Gastroesophageal sphincter (tissue), 3 donors: ENCODE measurements at regions not wholly inside any gene's neighbourhood (a gene's known extent, or its start where the extent isn't known, plus 50 kb on each side); places are given as distances from the start of the nearest gene placed in this dataset.

ENCODE experiments used
- CTCF ChIP-seq, 4 experiments: fragments of 200-600 bp in 2 of 4; fragments of 450-650 bp in 2 of 4; sonication (generic) in 1 of 4; IDR thresholded peaks; one replicate each; pipeline ENCODE4 v1.5.1; 2017 to 2019; ENCODE audit warnings: antibody characterized with exemption in 4 of 4, mild to moderate bottlenecking in 2 of 4, moderate library complexity in 2 of 4
- EP300 ChIP-seq: sonication (generic); formaldehyde crosslinking; IDR thresholded peaks from one replicate; pipeline ENCODE4 v1.6.1; 2017; ENCODE audit warnings: antibody characterized with exemption, mild to moderate bottlenecking
- POLR2A ChIP-seq, 2 donors: fragments of 450-650 bp; IDR thresholded peaks; one replicate each; pipeline ENCODE4 v1.6.1; 2017; ENCODE audit warnings: antibody characterized with exemption in 2 of 2, mild to moderate bottlenecking in 2 of 2, moderate library complexity in 1 of 2

- TF ChIP-seq CTCF (IDR thresholded peaks at IDR 0.05) (no peak), EP300 (no peak), POLR2A (IDR thresholded peaks at IDR 0.05) (no peak)
Observed at GRCh38 chr10:29142516-29143314, 146.2 kb upstream of the LYZL1 start.
